T-helper 2 cell treated with Interferon-gamma antibody and Interleukin-4, amounts not matched to agents 5 μg/mL and 100 μg/mL, for 36 hours (primary cell): ENCODE measurements at regions not wholly inside any gene's neighbourhood (a gene's known extent, or its start where the extent isn't known, plus 50 kb on each side); places are given as distances from the start of the nearest gene placed in this dataset.
"Not testable (repeated sequence)": the region's sequence is repeated elsewhere in the genome, so short reads cannot be mapped to it uniquely, and the experiment has no call there.

Experiments used
- DNase-seq: peaks from one replicate; pipeline ENCODE4 v3.0.0; 2021; ENCODE audit warnings: low spot score
- H3K27ac Mint-ChIP-seq: one replicate; pipeline ENCODE4 v1.8.0; 2021; ENCODE audit warnings: mild to moderate bottlenecking, mixed read lengths
- H3K27me3 Mint-ChIP-seq: one replicate; pipeline ENCODE4 v1.8.0; 2021; ENCODE audit warnings: low read depth, mixed read lengths
- H3K36me3 Mint-ChIP-seq: one replicate; pipeline ENCODE4 v1.8.0; 2021; ENCODE audit warnings: low read depth, mixed read lengths
- H3K4me1 Mint-ChIP-seq: one replicate; pipeline ENCODE4 v1.8.0; 2021; ENCODE audit warnings: low read depth, mixed read lengths
- H3K4me3 Mint-ChIP-seq: one replicate; pipeline ENCODE4 v1.8.0; 2022; ENCODE audit warnings: mild to moderate bottlenecking, moderate library complexity, mixed read lengths
- H3K9me3 Mint-ChIP-seq: one replicate; pipeline ENCODE4 v1.8.0; 2021; ENCODE audit warnings: mixed read lengths

DNA sequence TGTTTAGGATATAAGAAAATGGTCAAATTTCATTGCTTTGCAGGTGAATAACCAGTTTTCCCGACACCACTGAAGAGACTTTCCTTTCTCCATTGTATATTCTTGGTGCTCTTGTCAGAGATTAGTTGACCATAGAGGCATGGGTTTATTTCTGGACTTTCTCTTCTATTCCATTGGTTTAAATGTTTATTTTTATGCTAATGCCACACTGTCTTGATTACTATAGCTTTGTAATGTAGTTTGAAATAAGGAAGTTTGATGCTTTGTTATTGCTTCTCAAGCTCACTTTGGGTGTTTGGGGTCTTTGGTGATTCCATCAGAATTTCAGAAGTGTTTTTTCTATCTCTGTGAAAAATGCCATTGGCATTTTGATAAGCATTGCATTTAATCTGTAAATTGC is 190.0 kb upstream of the SPRY2 start:
- Mint-ChIP-seq H3K4me3 (no peak overlapping the region), H3K27ac (no peak overlapping the region), H3K9me3 (peaks cover 10% of the 10 kb centered on the region), H3K27me3 (no peaks in the 10 kb centered on the region), H3K36me3 (no peaks in the 10 kb centered on the region), H3K4me1 (no peaks in the 10 kb centered on the region)
- no peak for DNase-seq

DNA sequence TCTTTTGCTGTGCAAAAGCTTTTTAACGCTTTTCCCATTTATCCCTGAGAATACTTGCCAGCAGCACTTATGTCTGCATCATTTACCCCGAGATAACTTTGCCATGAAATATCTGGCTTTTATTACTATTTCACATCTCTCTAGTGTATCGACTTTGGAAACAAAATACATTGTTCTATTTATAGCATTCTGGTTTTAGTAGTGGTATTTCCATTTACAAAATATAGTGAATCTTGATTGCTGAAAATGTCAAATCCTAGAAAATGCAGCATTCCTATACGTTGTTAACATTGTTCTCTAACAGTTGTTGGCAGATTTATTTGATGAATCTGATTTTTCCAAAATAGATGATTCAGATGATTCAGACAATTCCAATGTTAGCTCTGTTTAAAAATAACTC is 189.3 kb upstream of the SPRY2 start:
- Mint-ChIP-seq H3K27ac (no peak overlapping the region), H3K9me3 (peaks cover 10% of the 10 kb centered on the region), H3K4me1 (no peaks in the 10 kb centered on the region), H3K27me3 (no peaks in the 10 kb centered on the region), H3K36me3 (no peaks in the 10 kb centered on the region), H3K4me3 (no peak overlapping the region)
- DNase-seq = no peak

DNA sequence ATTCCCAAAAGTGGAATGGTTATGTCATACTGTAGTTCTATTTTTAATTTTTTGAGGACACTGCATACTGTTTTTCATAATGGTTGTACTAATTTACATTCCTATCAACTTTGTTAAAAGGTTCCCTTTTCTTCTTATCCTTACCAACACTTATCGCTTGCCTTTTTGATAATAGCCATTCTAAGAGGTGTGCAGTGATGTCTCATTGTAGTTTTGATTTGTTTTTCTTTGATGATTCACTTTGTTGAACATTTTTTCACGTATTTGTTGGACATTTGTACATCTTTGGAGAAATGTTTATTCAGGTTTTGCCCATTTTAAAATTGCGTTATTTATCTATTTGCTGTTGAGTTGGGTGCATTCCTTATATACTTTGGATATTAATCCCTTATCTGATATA is 188.8 kb upstream of the SPRY2 start:
- Mint-ChIP-seq H3K36me3 (no peaks in the 10 kb centered on the region), H3K9me3 (peaks cover 10% of the 10 kb centered on the region), H3K27me3 (no peaks in the 10 kb centered on the region), H3K4me1 (no peaks in the 10 kb centered on the region), H3K4me3 (no peak overlapping the region), H3K27ac (no peak overlapping the region)
- DNase-seq = no peak

DNA sequence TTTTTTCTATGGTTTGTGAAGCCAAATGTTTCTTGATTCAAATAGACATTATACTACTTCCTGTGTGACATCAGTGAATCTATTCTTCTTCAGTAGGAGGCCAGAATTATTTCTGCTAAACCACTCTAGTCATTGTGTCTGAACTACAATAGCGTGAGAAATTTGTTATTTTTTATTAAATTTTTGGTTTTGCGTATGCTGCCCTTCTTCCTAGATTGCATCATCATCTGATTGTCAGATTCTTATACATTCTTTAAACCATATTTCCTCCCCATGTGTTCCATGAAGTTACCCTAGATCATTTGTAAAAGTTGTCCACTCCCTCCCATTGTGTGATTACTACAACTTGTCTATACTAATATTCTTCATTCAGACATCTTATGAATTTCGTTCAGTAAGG is 187.8 kb upstream of the SPRY2 start:
- Mint-ChIP-seq H3K9me3 (peaks cover 6% of the 10 kb centered on the region), H3K4me3 (no peak overlapping the region), H3K27ac (no peak overlapping the region), H3K4me1 (no peaks in the 10 kb centered on the region), H3K36me3 (no peaks in the 10 kb centered on the region), H3K27me3 (no peaks in the 10 kb centered on the region)
- no peak for DNase-seq

DNA sequence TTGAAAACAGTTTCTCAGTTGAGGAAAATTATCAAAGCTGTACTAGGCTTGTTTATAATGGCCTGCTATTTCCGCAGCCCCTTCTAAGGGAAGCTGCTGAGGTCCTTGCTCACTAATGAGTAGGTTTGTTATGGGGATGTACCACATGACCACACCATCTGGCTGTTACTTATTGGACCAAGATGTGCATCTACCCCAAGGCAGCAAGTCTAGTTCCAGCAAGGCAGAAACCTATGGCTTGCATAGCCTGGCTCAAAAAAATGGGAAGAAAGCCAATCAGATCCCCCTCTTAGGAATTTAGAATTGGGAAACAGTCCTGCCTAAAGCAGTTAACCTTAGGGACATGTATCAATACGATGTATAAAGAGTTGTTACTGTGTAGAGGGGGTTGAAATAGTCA is 186.5 kb upstream of the SPRY2 start:
- Mint-ChIP-seq H3K36me3 (no peaks in the 10 kb centered on the region), H3K27me3 (no peaks in the 10 kb centered on the region), H3K9me3 (peaks cover 6% of the 10 kb centered on the region), H3K4me1 (no peaks in the 10 kb centered on the region), H3K4me3 (no peak overlapping the region), H3K27ac (no peak overlapping the region)
- DNase-seq = no peak

DNA sequence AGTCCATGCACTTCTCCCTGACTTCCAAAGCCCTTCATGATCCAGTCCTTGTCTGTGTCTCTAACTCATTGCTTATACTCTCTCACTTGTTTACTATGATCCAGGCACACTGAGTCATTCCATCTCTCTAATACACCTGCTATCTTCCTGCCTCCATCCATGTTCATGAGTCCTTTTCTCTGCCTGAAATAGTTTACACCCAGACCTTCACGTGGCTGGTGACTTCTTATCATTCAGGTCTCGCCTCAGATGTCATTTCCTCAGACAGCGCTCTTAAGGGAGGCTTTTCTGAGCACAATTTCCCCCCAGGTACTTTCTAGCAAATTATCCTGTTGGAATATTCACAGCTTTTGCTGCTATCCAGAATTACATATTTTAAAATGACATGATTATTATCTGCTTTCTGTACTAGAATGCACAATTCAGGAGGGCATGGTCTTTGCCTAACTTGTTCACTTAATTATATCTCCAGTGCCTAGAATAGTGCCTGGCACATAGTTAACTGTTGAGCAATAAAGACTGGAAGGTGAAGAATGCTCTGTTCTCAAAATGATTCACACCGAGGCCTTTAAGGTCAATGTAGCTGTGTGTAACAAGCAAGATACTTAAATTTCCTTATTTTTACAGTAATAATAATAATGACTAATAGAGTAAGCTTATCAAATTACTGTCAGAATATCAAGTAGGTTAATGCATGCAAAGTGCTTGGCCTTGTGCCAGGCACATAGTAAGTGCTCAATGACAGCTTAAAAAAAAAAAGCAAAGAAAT is 183.7 kb upstream of the SPRY2 start:
- DNase-seq = no peak
- Mint-ChIP-seq H3K27ac (no peak overlapping the region), H3K4me3 (no peak overlapping the region), H3K4me1 (no peaks in the 10 kb centered on the region), H3K36me3 (no peaks in the 10 kb centered on the region), H3K27me3 (no peaks in the 10 kb centered on the region), H3K9me3 (peaks cover 3% of the 10 kb centered on the region)

DNA sequence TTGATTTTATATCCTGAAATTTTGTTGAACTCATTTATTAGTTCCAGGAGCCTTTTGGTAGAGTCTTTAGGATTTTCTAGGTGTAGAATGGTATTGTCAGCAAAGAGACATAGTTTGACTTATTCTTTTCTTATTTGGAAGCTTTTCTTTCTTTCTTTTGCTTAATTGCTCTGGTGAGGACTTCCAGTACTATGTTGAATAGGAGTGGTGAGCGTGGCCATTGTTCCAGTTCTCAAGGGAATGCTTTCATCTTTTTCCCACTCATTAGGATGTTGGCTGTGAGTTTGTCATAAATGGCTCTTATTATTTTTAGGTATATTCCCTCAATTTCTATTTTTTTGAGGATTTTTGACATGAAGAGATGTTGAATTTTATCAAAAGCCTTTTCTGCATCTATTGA is 182.2 kb upstream of the SPRY2 start:
- H3K9me3 Mint-ChIP-seq = peaks cover 7% of the 10 kb centered on the region
- H3K36me3 Mint-ChIP-seq = no peaks in the 10 kb centered on the region
- DNase-seq = no peak
- no peaks in the 10 kb centered on the region for H3K4me1 Mint-ChIP-seq
- no peak overlapping the region for H3K4me3 Mint-ChIP-seq
- no peaks in the 10 kb centered on the region for H3K27me3 Mint-ChIP-seq
- no peak overlapping the region for H3K27ac Mint-ChIP-seq

DNA sequence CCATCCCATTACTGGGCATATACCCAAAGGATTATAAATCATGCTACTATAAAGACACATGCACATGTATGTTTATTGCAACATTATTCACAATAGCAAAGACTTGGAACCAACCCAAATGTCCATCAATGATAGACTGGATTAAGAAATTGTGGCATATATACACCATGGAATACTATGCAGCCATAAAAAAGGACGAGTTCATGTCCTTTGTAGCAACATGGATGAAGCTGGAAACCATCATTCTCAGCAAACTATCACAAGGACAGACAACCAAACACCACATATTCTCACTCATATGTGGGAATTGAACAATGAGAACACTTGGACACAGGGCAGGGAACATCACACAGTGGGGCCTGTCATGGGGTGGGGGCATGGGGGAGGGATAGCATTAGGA is 181.5 kb upstream of the SPRY2 start:
- H3K9me3 Mint-ChIP-seq, DNase-seq, H3K36me3 Mint-ChIP-seq, H3K4me1 Mint-ChIP-seq, H3K27ac Mint-ChIP-seq, H3K4me3 Mint-ChIP-seq, H3K27me3 Mint-ChIP-seq: not testable (repeated sequence)

DNA sequence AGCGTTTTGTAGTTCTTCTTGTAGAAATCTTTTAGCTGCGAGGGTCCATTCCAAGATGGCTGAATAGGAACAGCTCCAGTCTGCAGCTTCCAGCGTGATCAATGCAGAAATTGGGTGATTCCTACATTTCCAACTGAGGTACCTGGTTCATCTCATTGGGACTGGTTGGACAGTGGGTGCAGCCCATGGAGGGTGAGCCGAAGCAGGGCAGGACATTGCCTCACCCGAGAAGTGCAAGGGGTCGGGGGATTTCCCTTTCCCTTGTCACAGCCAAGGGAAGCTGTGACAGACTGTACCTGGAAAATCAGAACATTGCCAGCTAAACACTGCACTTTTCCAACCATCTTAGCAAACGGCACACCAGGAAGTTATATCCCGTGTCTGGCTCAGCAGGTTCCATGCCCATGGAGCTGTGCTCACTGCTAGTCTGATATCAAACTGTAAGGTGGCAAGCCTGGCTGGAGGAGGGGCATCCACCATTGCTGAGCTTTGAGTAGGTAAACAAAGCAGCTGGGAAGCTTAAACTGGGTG is 176.0 kb upstream of the SPRY2 start:
- no peak for DNase-seq
- no peak overlapping the region for H3K4me3 Mint-ChIP-seq
- no peak overlapping the region for H3K27ac Mint-ChIP-seq
- no peaks in the 10 kb centered on the region for H3K4me1 Mint-ChIP-seq
- H3K27me3 Mint-ChIP-seq = no peaks in the 10 kb centered on the region
- H3K36me3 Mint-ChIP-seq = no peaks in the 10 kb centered on the region
- peaks cover 18% of the 10 kb centered on the region for H3K9me3 Mint-ChIP-seq

DNA sequence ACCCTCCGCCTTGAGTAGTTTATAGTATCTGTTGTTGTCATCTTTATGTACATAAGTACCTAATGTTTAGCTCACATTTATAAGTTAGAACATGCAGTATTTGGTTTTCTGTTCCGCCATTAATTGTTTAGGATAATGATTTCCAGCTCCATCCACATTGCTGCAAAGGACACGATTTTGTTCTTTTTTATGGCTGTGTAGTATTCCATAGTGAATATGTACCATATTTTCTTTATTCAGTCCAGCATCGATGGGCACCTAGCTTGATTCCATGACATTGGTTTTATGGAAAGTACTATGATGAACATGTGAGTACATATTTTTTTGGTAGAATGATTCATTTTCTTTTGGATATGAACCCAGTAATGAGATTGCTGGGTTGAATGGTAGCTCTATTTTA is 174.4 kb upstream of the SPRY2 start:
- H3K36me3 Mint-ChIP-seq = no peaks in the 10 kb centered on the region
- no peak overlapping the region for H3K27ac Mint-ChIP-seq
- H3K4me3 Mint-ChIP-seq = no peak overlapping the region
- H3K4me1 Mint-ChIP-seq = no peaks in the 10 kb centered on the region
- H3K27me3 Mint-ChIP-seq = no peaks in the 10 kb centered on the region
- no peak for DNase-seq
- peaks cover 18% of the 10 kb centered on the region for H3K9me3 Mint-ChIP-seq

DNA sequence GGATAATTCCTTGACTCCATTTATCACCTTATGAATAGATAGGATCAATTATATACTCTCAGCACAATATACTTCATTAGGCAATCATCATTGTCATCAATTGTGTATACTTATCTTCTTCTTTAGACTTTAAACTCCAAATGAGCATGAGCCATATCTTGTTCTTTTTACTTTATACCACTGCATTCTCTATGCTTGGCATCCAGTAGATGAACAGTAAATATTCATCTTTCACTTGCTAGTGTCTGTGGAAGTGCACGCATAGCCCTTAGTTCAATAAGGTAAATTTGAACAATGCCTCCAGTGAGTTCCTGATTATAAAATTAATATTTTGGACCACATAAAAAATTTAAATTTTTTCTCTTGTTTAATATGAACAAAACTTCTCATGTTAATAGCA is 172.3 kb upstream of the SPRY2 start:
- H3K36me3 Mint-ChIP-seq = no peaks in the 10 kb centered on the region
- H3K27me3 Mint-ChIP-seq = no peaks in the 10 kb centered on the region
- DNase-seq = no peak
- no peak overlapping the region for H3K4me3 Mint-ChIP-seq
- no peak overlapping the region for H3K27ac Mint-ChIP-seq
- peaks cover 11% of the 10 kb centered on the region for H3K9me3 Mint-ChIP-seq
- no peaks in the 10 kb centered on the region for H3K4me1 Mint-ChIP-seq

DNA sequence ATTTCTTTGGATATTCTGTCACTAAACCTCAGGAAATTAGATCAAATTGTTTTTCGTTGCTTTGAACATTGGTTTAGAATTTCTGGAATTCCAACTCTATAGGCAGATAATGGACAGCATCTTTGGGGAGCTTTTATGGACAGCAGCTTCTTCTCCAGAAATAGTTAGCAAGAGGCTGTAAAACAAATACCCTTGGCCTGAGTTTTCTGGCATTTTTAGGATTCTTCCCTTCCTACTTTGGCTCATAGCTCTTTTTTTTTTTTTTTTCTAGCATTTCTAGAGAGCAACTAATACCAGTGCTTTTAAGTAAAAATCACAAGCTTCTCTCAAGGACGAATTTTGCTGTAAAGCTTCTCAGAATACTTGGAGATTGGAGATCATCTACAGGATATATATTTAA is 169.8 kb upstream of the SPRY2 start:
- Mint-ChIP-seq H3K4me1 (no peaks in the 10 kb centered on the region), H3K4me3 (no peak overlapping the region), H3K27me3 (no peaks in the 10 kb centered on the region), H3K36me3 (no peaks in the 10 kb centered on the region), H3K9me3 (peaks cover 17% of the 10 kb centered on the region), H3K27ac (no peak overlapping the region)
- DNase-seq = no peak

DNA sequence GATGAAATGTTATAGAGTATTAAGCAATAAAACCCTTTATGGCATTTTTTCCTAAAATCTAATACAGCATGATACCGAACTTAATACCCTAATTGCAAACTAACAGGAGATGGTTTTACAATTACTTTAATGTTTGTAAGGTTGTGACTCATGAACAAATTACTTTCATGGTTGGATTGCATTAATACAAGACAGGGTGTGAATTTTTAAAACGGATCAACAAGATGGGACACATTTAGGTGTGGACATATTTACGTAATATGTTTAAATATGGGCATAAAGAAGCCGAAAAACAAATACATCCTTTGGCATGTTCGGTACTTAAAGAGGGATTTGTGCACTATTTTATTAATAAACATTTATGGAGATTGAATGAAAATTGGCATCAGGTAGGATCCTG is 168.3 kb upstream of the SPRY2 start:
- H3K27ac Mint-ChIP-seq = no peak overlapping the region
- no peaks in the 10 kb centered on the region for H3K36me3 Mint-ChIP-seq
- no peak for DNase-seq
- H3K4me3 Mint-ChIP-seq = no peak overlapping the region
- no peaks in the 10 kb centered on the region for H3K27me3 Mint-ChIP-seq
- peaks cover 24% of the 10 kb centered on the region for H3K9me3 Mint-ChIP-seq
- no peaks in the 10 kb centered on the region for H3K4me1 Mint-ChIP-seq

DNA sequence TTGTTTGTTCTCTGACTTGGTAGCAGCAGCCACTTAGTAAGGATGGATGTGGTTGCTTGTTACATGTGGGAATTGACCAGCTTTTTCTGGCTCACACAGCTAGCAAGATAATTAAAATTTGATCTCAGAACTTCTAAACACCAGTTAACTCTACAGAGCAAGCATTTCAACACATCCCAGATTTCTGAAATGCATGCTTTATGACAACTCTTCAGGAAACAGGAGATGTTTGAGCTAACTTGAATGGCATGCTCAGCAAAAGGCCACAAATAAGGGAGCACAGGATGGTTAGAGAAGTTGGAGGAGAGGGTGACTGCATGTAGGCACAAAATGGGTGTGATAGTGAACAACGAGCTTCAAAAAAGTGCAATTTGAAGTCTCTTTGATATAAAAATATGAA is 167.1 kb upstream of the SPRY2 start:
- H3K27ac Mint-ChIP-seq = no peak overlapping the region
- H3K4me3 Mint-ChIP-seq = no peak overlapping the region
- no peaks in the 10 kb centered on the region for H3K27me3 Mint-ChIP-seq
- H3K9me3 Mint-ChIP-seq = peaks cover 24% of the 10 kb centered on the region
- H3K4me1 Mint-ChIP-seq = no peaks in the 10 kb centered on the region
- no peaks in the 10 kb centered on the region for H3K36me3 Mint-ChIP-seq
- no peak for DNase-seq

DNA sequence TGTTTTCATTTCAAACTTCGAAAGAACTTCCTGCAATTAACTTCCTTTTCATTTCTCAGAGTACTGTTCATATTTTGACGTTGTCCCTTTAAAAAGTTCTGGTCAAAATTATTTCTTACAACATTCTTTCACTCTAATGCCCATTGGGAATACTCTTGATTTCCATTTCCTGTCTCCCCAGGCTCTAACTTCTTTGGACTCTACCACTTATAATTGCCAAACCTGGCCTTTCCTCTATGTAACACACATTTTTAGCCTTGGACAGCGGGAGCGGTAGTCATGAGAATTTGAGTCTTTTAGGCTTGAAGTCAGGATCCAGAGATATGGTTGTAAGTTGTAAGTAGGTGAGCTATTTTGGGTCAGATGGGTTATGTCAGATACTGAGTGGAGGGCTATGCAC is 163.5 kb upstream of the SPRY2 start:
- no peaks in the 10 kb centered on the region for H3K27me3 Mint-ChIP-seq
- no peaks in the 10 kb centered on the region for H3K4me1 Mint-ChIP-seq
- DNase-seq = no peak
- H3K9me3 Mint-ChIP-seq = peaks cover 23% of the 10 kb centered on the region
- H3K27ac Mint-ChIP-seq = no peak overlapping the region
- H3K36me3 Mint-ChIP-seq = no peaks in the 10 kb centered on the region
- H3K4me3 Mint-ChIP-seq = no peak overlapping the region
